IPS-20b (cell line): ENCODE measurements at regions not wholly inside any gene's neighbourhood (a gene's known extent, or its start where the extent isn't known, plus 50 kb on each side); places are given as distances from the start of the nearest gene placed in this dataset.
"Not testable (repeated sequence)": the region's sequence is repeated elsewhere in the genome, so short reads cannot be mapped to it uniquely, and the experiment has no call there.

Experiments used
- H3K27ac ChIP-seq: one replicate; pipeline ENCODE4 v1.5.1; 2013; ENCODE audit warnings: low read length
- H3K27me3 ChIP-seq: 2 replicates; pipeline ENCODE4 v1.6.1; 2013; ENCODE audit warnings: mild to moderate bottlenecking, low read length, inconsistent platforms; ENCODE audit not compliant: insufficient read depth
- H3K36me3 ChIP-seq: 2 replicates; pipeline ENCODE4 v1.6.1; 2013; ENCODE audit warnings: low read depth, mild to moderate bottlenecking, inconsistent platforms, low read length, moderate library complexity; ENCODE audit not compliant: insufficient read depth
- H3K4me1 ChIP-seq: 2 replicates; pipeline ENCODE4 v1.6.1; 2013; ENCODE audit warnings: mild to moderate bottlenecking, control low read depth, inconsistent platforms, low read length, moderate library complexity; ENCODE audit not compliant: insufficient read depth
- H3K4me3 ChIP-seq: 2 replicates; pipeline ENCODE4 v1.5.1; 2013; ENCODE audit warnings: mild to moderate bottlenecking, low read length, inconsistent platforms
- H3K9ac ChIP-seq: 2 replicates; pipeline ENCODE4 v1.6.1; 2013; ENCODE audit warnings: low read depth, mild to moderate bottlenecking, inconsistent platforms, low read length, moderate library complexity
- H3K9me3 ChIP-seq: 2 replicates; pipeline ENCODE4 v1.6.1; 2013; ENCODE audit warnings: mild to moderate bottlenecking, low read depth, low read length, inconsistent platforms; ENCODE audit not compliant: insufficient read depth

- Histone ChIP-seq H3K9ac (no peak overlapping the region), H3K27me3 (no peaks in the 10 kb centered on the region), H3K4me3 (no peak overlapping the region), H3K27ac (no peak overlapping the region), H3K36me3 (no peaks in the 10 kb centered on the region), H3K4me1 (no peaks in the 10 kb centered on the region), H3K9me3 (peaks cover 7% of the 10 kb centered on the region)
Observed at GRCh38 chr9:102941868-102942267, 53.3 kb upstream of the CYLC2 start.

GRCh38 chr9:102922526-102922925 is 72.6 kb upstream of the CYLC2 start:
- Histone ChIP-seq H3K9me3 (no peaks in the 10 kb centered on the region), H3K4me1 (no peaks in the 10 kb centered on the region), H3K27me3 (no peaks in the 10 kb centered on the region), H3K27ac (no peak overlapping the region), H3K4me3 (no peak overlapping the region), H3K36me3 (no peaks in the 10 kb centered on the region), H3K9ac (no peak overlapping the region)

GRCh38 chr9:102911185-102911584 is 83.9 kb upstream of the CYLC2 start:
- H3K4me3 ChIP-seq: no peak overlapping the region
- no peaks in the 10 kb centered on the region for H3K9me3 ChIP-seq
- H3K9ac ChIP-seq: no peak overlapping the region
- H3K4me1 ChIP-seq: no peaks in the 10 kb centered on the region
- H3K27ac ChIP-seq: no peak overlapping the region
- H3K27me3 ChIP-seq: no peaks in the 10 kb centered on the region
- no peaks in the 10 kb centered on the region for H3K36me3 ChIP-seq

- not testable (repeated sequence) for H3K36me3 ChIP-seq, H3K9ac ChIP-seq, H3K27me3 ChIP-seq, H3K4me3 ChIP-seq, H3K4me1 ChIP-seq, H3K9me3 ChIP-seq, H3K27ac ChIP-seq
Observed at GRCh38 chr9:102905795-102906194, 89.3 kb upstream of the CYLC2 start.

GRCh38 chr9:102892025-102892424 is 103.1 kb upstream of the CYLC2 start:
- Histone ChIP-seq H3K27ac (no peak overlapping the region), H3K36me3 (no peaks in the 10 kb centered on the region), H3K9ac (no peak overlapping the region), H3K4me1 (no peaks in the 10 kb centered on the region), H3K4me3 (no peak overlapping the region), H3K27me3 (no peaks in the 10 kb centered on the region), H3K9me3 (no peaks in the 10 kb centered on the region)

- H3K9ac ChIP-seq: not testable (repeated sequence)
Observed at GRCh38 chr9:102888747-102889146, 106.4 kb upstream of the CYLC2 start.

GRCh38 chr9:102875687-102876086 is 119.4 kb upstream of the CYLC2 start:
- H3K36me3 ChIP-seq: no peaks in the 10 kb centered on the region
- H3K27ac ChIP-seq: no peak overlapping the region

More at GRCh38 chr9:102888747-102889146, 106.4 kb upstream of the CYLC2 start:
- H3K27ac ChIP-seq, H3K4me1 ChIP-seq, H3K4me3 ChIP-seq, H3K27me3 ChIP-seq, H3K9me3 ChIP-seq, H3K36me3 ChIP-seq: not testable (repeated sequence)

GRCh38 chr9:102867488-102867887 is 127.6 kb upstream of the CYLC2 start:
- H3K9ac ChIP-seq: no peak overlapping the region
- H3K27ac ChIP-seq: no peak overlapping the region
- H3K4me3 ChIP-seq: no peak overlapping the region
- no peaks in the 10 kb centered on the region for H3K9me3 ChIP-seq
- no peaks in the 10 kb centered on the region for H3K36me3 ChIP-seq
- H3K27me3 ChIP-seq: no peaks in the 10 kb centered on the region
- H3K4me1 ChIP-seq: no peaks in the 10 kb centered on the region

More at GRCh38 chr9:102875687-102876086, 119.4 kb upstream of the CYLC2 start:
- Histone ChIP-seq H3K4me3 (no peak overlapping the region), H3K9me3 (no peaks in the 10 kb centered on the region), H3K9ac (no peak overlapping the region), H3K27me3 (no peaks in the 10 kb centered on the region), H3K4me1 (no peaks in the 10 kb centered on the region)

- Histone ChIP-seq H3K27me3 (no peaks in the 10 kb centered on the region), H3K9ac (no peak overlapping the region), H3K4me3 (no peak overlapping the region), H3K36me3 (no peaks in the 10 kb centered on the region), H3K27ac (no peak overlapping the region), H3K9me3 (no peaks in the 10 kb centered on the region), H3K4me1 (no peaks in the 10 kb centered on the region)
Observed at GRCh38 chr9:102862478-102862877, 132.7 kb upstream of the CYLC2 start.

GRCh38 chr9:102855641-102856040 is 139.5 kb upstream of the CYLC2 start:
- Histone ChIP-seq H3K9me3 (no peaks in the 10 kb centered on the region), H3K27me3 (no peaks in the 10 kb centered on the region), H3K9ac (no peak overlapping the region)

GRCh38 chr9:102845827-102846371 is 149.2 kb upstream of the CYLC2 start:
- Histone ChIP-seq H3K27me3 (no peaks in the 10 kb centered on the region), H3K4me1 (no peaks in the 10 kb centered on the region), H3K9ac (no peak overlapping the region), H3K27ac (no peak overlapping the region), H3K4me3 (no peak overlapping the region), H3K36me3 (no peaks in the 10 kb centered on the region), H3K9me3 (no peaks in the 10 kb centered on the region)

More at GRCh38 chr9:102855641-102856040, 139.5 kb upstream of the CYLC2 start:
- H3K4me3 ChIP-seq: no peak overlapping the region
- no peak overlapping the region for H3K27ac ChIP-seq
- H3K36me3 ChIP-seq: no peaks in the 10 kb centered on the region
- H3K4me1 ChIP-seq: no peaks in the 10 kb centered on the region

- H3K9me3 ChIP-seq: no peaks in the 10 kb centered on the region
- no peaks in the 10 kb centered on the region for H3K36me3 ChIP-seq
- H3K4me3 ChIP-seq: no peak overlapping the region
- H3K27me3 ChIP-seq: no peaks in the 10 kb centered on the region
- H3K4me1 ChIP-seq: no peaks in the 10 kb centered on the region
- H3K27ac ChIP-seq: no peak overlapping the region
- H3K9ac ChIP-seq: no peak overlapping the region
Observed at GRCh38 chr9:102844716-102845115, 150.4 kb upstream of the CYLC2 start.
